GM19351 (cell line): ENCODE measurements at regions not wholly inside any gene's neighbourhood (a gene's known extent, or its start where the extent isn't known, plus 50 kb on each side); places are given as distances from the start of the nearest gene placed in this dataset.
"Not testable (repeated sequence)": the region's sequence is repeated elsewhere in the genome, so short reads cannot be mapped to it uniquely, and the experiment has no call there.

Experiments
- ATAC-seq: cut with Tn5 transposase; IDR thresholded peaks from one replicate; pipeline ENCODE4 v1.9.1; 2021; ENCODE audit warnings: mild to moderate bottlenecking, moderate library complexity; ENCODE audit not compliant: unreplicated experiment

DNA sequence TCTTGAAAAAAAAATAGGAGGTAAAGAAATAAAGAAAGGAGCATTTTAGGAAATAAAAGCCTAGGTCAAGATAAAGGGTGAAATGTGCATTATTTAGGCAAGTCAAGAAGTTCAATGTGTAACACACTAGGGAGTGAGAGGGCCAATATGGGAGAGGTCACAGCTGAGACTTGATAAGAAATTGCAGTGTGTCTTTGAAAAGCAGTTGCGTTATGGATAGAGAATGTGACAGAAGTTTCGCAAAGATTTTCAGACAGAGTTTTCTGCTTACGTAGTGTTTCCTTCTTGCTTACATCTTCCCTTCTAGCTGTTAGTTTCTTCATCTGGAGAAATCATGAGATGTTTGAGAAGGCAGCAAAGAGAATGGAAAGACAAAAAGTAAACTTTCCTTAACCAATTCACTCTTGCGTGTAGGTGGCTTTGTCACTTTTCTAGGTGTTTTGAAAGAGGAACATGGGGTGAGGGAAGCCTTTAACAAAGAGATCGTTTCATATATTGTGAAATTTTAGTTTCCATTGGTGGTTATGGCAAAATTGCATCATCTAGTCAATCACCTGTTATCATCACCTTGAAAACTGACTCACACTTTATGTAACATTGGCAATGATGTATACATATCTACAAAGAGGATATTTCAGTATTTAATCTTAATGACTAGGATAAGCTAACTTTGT, 975.5 kb downstream of the OLFM4 start:
- no peak for ATAC-seq

DNA sequence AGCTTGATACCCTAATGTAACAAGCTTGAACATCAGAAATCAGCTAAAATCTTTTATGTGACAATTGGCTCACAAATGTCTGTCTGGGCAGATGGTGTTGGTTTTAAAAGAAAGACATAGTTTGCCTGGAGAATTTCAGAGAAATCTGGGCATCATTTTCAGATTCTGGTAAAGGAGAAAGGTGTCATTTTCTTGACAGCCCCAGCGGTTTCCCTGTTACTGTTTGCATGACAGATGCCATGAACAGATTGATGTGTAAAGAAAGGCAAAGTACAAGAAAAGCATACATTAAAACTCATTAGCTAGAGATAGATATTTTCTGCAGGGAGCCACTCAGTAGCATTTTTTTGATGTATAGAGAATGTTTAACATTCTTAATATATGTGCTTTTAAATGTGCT, 987.9 kb downstream of the OLFM4 start:
- ATAC-seq, result no peak

DNA sequence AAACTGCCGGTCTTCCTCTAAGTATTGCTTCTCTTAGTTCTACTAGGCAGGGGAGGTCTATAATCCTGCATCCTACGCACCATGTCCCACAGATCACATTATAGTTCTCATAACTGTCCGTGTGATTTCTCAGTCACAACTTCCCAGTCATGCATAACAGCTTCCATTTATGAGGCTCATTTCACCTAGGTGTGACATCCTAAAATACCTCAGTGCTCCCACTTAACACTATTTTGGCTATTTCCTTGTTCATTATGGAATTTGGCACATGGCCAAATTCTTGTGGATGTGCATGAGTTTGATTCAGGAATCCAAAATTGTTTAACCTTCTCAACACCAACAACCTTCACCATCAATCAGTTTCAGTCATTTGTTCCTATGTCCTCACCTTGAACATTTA, 989.9 kb downstream of the OLFM4 start:
- ATAC-seq, result no peak

DNA sequence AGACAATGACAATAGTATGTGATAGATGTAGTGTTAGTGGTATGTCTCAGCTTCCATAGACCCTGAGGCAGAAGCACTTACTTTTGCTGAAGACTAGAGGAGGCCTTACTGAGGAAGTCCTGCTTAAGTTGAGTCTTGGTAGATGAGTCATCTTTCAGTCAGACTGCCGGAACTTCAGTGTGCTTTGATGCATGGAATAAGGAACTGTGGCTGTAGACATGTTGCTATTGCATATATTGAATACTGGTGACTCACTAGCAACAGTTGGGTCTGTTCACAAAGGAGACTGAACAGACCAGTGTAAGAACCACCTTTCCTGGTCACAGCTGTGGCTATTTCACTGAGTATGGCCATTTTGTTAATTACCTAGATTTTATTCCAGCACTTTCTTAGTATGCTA, 1000.6 kb downstream of the OLFM4 start:
- ATAC-seq, result peak; percentile 98

DNA sequence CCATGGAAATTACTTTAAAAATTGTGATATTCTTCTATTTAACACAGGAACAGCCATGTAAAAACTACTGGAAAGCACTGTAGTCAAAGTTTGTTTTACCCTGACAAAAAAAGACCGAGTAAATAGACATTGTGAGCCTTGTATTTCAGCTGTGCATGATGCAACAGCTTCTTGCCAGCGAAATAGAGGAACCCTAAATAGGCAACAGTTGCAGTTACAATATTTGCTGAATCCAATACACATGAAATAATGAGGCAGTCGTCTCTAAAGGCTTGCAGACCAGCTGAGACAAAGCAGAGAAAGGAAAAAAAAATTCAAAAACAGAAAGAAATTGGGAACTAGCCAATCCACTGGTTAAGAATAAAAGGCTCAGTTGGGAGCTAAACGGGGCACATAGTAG, 1001.1 kb downstream of the OLFM4 start:
- ATAC-seq, result no peak

DNA sequence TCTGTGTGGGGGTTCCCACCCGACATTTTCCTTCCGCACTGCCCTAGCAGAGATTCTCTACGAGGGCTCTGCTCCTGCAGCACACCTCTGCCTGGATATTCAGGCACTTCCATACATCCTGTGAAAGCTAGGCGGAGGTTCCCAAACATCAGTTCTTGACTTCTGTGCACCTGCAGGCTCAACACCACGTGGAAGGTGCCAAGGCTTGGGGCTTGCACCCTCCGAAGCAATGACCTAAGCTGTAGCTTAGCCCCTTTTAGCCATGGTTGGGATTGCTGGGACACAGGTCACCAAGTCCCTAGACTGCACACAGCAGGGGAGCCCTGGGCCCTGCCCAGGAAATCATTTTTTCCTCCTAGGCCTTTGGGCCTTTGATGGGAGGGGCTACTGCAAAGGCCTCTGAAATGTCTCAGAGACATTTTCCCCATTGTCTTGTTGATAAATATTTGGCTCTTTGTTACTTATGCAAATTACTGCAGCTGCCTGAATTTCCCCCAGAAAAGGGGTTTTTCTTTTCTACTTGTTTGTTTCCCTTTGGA, 1004.8 kb downstream of the OLFM4 start:
- no peak for ATAC-seq

DNA sequence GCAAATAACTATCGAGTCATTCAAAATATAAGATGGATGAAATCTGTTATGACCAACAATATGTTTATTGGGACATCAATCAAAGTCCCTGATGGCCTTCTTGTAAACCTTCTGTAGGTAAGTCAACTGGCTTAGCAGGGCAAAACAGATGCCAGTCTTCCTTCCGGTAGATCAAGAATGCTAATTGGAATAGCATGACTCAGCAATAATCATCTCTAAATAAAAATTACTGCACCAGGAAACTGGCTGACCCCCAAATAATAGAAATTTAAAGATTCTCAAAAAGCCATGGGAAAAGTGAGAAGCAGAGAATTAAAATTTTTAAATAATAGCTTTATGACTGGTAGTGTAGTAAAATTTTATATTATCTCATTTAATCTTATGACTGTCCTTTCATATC, 1005.4 kb downstream of the OLFM4 start:
- no peak for ATAC-seq

DNA sequence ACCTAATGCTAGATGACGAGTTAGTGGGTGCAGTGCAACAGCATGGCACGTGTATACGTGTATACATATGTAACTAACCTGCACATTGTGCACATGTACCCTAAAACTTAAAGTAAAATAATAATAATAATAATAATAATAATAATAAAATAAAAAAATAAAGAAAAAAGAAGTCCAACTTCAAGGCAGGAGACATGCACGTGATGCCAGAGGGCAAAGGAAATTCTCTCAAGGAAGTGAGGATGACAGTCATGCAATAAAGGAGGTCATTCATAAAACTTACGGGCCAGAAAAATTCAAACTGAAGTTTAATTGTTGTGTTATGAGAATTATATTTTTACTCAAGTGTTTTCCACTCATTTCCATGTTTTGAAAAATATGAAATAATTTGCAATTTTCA, 1028.8 kb downstream of the OLFM4 start:
- not testable (repeated sequence) for ATAC-seq

DNA sequence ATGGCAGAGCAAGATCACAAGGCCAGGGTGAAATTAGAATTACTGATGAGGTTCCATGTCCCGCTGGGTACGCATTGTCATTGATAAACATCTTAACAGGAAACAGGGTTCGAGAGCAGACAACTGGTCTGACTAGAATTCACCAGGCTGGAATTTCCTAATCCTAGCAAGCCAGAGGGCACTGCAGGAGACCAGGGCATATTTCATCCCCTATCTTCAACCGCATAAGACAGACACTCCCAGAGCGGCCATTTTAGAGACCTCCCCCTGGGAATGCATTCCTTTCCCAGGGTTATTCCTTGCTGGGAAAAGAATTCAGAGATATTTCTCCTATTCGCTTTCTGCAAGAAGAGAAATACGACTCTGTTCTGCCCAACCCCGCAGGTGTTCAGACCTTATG, 1041.3 kb downstream of the OLFM4 start:
- ATAC-seq, result not testable (repeated sequence)

DNA sequence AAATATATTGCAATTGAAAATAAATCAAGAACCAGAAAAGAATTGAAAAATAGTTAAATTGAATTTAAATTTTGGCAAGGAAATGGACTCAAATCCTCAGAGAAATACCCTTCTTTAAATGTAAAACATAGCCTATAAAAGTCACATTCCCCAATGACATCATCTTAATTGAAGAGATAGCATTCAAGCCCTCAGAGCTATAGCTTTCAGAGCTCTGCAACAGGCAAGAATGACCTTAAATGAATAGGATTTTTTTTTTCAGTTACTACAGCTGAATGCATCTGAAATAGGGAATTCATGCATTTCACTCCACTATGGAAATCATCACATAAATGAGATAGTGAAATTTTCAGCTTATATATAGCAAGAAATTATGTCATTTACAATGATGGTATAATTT, 1049.0 kb downstream of the OLFM4 start:
- ATAC-seq, result no peak

DNA sequence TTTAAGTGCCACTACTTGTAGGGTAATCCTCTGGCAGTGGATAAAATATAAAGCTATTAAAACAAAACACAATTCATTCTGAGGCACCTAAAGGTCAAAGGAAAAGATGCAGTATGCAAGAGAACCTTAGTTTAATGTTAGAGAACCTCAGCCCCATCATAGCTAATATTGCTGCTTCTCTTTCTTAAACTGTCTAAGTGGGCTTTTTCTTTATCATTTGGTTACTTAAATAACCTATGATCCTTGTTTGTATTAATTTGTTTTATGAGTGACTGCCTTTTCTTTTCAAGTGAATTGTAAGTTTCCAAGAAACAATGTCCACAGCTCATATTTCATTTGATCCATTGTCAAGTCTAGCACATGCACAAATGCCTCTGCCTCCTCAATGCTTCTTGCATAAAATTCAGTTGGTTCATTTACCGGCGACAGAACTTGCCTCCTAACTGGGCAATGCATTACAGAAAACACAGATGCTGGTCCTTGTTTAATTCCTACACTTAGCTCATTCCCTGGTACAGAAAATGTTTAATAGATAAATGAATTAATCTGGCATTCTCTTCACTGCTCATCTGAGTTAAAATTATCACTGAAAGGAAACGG, 1049.8 kb downstream of the OLFM4 start:
- no peak for ATAC-seq

DNA sequence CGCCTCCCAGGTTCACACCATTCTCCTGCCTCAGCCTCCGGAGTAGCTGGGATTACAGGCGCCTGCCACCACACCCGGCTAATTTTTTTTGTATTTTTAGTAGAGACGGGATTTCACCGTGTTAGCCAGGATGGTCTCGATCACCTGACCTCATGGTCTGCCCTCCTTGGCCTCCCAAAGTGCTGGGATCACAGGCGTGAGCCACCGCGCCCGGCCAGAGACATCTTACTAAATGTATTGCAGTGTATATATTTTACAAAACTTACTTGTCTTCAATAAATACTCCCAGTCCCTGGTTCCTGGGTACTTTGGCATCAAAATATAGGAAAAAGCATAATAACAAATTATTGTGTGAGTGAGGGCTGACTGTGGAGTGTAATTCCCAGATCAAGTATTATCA, 1053.7 kb downstream of the OLFM4 start:
- not testable (repeated sequence) for ATAC-seq

DNA sequence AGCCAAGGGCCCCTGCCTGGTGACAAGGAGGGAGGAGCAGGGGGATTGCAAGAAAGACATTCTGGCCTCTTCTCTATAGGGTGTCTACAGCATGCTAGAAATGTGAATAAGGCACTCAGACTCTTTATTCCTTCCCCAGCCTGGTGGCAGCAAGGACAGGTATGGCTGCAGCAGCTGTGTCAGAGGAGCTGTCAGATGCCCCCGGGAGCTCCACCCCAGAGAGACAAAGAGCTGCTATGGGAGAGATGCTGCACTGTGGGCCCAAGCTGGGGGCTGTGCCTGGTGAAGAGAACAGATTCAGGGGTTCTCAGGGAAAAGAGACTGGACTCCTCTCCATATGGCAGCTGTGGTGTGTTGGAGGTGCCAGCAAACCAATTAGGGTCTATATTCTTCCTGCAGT, 1063.3 kb downstream of the OLFM4 start:
- ATAC-seq, result no peak

DNA sequence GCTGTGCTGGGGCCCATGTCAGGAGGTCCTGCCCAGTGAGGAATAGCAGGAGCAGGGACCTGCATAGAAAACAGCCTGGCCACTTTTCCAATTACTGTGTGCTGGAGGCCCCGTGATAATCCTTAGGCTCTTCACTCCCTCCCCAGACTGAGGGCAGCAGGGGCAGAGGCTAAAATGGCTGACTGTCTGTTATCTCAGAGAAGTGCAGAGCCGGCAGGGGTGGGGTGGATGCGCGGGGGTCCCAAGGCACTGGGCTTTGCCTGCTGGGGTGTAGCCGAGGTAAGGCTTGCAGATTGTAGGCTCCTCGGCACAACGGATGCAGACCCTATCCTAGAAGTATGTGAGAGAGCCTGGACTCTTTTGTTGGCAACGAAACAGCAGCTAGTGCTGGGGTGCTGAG, 1064.1 kb downstream of the OLFM4 start:
- ATAC-seq, result no peak

DNA sequence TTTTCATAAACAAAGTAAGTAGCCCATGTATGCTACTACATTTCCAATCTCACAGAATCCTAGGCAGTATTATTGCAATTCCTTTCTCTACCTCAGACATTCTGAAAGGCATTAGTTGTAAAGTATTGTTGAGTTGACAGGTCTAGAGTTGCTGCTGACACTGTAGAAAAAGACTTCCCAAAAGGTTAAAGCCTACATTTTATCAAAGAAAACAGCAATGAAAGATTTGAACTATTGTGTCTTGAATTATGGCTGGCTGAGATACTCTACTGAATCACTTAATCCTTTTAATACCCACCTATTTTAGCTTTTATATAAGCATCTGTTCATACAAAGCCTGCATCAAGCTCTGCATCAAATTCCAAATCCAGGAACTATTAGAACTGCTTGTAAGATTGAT, 1082.0 kb downstream of the OLFM4 start:
- no peak for ATAC-seq

DNA sequence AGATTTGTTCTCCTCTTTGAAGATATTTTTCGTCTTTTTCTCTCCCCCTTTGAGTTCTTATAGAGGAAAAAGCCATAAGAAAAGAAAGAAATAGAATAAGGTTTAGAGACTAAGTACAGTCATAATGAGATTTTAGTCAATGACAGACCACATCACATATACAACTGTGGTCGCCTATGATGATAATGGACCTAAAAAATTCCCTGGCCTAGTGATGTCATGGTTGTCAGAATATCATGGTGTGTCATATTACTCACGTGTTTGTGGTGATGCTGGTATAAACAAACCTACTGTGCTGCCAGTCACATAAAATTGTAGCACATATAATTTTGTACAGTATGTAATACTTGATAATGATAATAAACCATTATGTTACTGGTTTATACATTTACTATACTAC, 1096.1 kb downstream of the OLFM4 start:
- ATAC-seq, result no peak

DNA sequence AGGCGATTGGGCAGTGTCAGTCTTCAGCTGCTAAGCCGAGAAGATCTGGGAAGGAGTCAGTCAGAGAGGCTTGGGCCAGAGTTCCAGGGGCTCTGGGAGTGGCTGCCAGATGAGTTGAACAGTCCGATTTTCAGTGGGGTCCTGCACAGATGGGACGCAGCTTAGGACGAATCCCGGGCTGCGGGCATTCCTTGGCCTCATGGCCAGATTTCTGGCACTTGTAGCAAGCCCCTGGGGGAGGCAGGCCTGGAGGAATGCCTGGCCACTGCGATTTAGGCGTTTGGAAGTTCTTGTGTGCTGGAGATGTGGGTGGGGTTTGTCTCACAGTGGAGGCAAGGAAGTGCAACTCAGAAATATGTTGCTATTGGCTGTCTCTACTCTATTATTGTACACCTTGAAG, 1102.3 kb downstream of the OLFM4 start:
- not testable (repeated sequence) for ATAC-seq

DNA sequence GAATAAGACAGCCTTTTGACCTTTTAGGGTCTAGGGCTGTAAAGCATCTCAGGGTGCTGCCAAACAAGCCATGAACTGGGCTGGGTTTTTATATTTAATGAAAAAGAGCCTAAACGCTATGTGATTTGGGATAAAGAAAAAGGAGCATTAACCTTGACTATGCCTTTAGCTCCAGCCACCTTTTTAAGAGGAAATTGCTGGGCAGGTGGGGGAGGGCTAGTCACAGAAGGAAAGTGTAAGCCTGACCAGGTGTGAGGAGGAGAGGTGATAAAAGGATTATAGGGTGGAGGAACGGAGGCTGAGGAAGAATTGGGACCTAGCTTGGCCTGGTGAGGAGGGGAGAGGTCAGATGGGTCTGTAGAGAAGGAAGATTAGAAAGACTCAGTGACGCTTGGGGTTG, 1102.8 kb downstream of the OLFM4 start:
- not testable (repeated sequence) for ATAC-seq

DNA sequence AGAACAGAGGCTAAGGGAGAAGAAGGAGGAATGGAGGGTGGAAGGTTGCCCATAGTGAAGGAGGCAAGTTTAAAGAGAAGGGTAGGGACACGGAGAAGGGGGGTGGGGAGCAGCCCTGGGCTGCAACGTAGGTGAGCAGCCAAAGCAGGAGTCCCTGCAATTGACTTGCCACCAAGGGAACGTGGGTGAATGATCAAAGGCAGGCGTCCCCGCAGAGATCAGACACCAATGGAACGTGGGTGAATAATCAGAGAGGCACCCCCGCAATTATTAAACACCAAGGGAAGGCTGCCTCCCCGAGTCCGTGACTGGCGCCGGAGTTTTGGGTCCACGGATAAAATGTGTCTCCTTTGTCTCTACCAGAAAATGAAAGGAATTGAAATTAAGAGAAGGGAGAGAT, 1103.5 kb downstream of the OLFM4 start:
- ATAC-seq, result not testable (repeated sequence)

DNA sequence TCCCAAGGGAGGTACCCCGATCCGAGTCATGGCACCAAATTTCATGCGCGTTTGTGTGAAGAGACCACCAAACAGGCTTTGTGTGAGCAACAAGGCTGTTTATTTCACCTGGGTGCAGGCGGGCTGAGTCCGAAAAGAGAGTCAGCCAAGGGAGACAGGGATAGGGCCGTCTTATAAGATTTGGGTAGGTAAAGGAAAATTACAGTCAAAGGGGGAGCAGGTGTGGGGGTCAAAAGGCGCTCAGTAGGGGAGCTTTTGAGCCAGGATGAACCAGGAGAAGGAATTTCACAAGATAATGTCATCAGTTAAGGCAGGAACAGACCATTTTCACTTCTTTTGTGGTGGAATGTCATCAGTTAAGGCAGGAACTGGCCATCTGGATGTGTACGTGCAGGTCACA, 1104.1 kb downstream of the OLFM4 start:
- not testable (repeated sequence) for ATAC-seq

DNA sequence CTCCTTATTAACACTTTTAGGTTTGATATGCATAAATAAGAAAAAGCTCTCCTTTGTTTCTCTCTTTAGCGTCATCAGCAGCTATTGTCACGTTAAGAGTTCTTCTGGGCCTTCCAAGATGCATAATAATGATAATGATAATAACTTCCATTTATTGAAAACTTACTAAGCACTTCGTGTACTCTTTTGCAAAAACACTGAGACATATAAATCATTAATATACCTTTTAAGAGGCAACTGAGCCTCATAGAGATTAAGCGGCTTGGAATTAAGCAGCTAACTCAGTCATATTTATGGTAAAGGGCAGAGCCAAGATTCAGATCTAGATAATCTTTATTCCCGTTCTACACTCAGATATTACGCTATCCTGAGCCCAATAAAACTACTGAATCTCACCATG, 1105.1 kb downstream of the OLFM4 start:
- ATAC-seq, result no peak

DNA sequence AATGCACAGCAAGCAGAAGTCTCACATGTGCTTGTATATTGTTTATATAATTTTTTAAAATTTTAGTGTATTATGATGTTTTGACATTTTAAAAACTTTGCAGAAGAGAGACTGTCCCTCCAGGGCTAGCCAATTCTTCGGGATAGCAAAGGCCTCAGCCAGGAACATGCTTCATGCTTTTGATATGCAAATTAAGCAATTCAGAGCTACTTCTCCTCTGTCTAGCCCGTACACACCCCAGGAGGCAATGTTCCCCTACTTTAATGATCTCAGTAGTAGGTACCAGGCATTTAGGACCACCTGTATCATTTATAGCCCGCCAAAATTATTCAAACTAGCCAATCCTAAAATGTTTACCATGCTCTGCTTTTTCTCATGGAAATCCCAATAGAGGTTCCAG, 1116.2 kb downstream of the OLFM4 start:
- no peak for ATAC-seq

DNA sequence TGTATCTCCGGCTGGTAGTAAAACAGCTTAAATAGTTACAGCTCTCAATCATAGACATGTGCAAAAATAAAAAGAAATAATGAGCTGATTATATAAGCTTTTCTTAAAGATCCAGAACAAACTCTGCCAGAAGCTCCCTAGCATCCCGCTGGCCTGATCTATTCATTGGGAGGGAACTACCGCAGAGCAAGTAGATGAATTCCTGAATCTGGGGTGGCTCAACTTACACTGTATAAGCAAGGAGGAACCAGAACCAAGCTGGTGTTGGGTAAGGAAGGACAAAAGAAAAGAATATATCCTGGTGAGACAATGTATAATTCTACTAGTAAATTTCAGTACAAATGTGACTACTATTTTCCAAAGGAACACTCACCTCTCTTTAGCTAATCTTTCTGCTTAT, 1122.2 kb downstream of the OLFM4 start:
- ATAC-seq, result no peak
